Neural cell (in vitro differentiated cells): ENCODE measurements at regions not wholly inside any gene's neighbourhood (a gene's known extent, or its start where the extent isn't known, plus 50 kb on each side); places are given as distances from the start of the nearest gene placed in this dataset.

Experiments
- H2AFZ ChIP-seq: fragments of 200-600, 300-800 bp; sonication (generic), shearing (Covaris generic); 2 replicates; pipeline ENCODE4 v1.6.0; 2014; ENCODE audit warnings: low read depth, mild to moderate bottlenecking, antibody characterized with exemption, low read length, moderate library complexity
- H3F3A ChIP-seq: fragments of 200-600 bp; shearing (Covaris generic); 2 replicates; pipeline ENCODE4 v1.6.1; 2016; ENCODE audit warnings: mild to moderate bottlenecking, moderate library complexity, mixed read lengths, antibody characterized with exemption, low read length; ENCODE audit not compliant: insufficient read depth, poor library complexity, severe bottlenecking
- H3K27ac ChIP-seq: fragments of 200-600, 300-800 bp; sonication (generic), shearing (Covaris generic); 2 replicates; pipeline ENCODE4 v1.5.1; 2014; ENCODE audit warnings: mild to moderate bottlenecking, low read length, moderate library complexity
- H3K27me3 ChIP-seq: fragments of 300-800, 200-600 bp; sonication (generic), shearing (Covaris generic); 2 replicates; pipeline ENCODE4 v1.6.0; 2014; ENCODE audit warnings: mild to moderate bottlenecking, low read depth, low read length, moderate library complexity; ENCODE audit not compliant: insufficient read depth
- H3K36me3 ChIP-seq: fragments of 300-800, 200-600 bp; sonication (generic), shearing (Covaris generic); 2 replicates; pipeline ENCODE4 v1.5.1; 2014; ENCODE audit warnings: mild to moderate bottlenecking, antibody characterized with exemption, low read length, moderate library complexity; ENCODE audit not compliant: insufficient read depth
- H3K4me2 ChIP-seq: fragments of 300-800, 200-600 bp; sonication (generic), shearing (Covaris generic); 2 replicates; pipeline ENCODE4 v1.6.0; 2014; ENCODE audit warnings: mild to moderate bottlenecking, low read length
- H3K4me3 ChIP-seq: fragments of 300-800, 200-600 bp; sonication (generic), shearing (Covaris generic); 2 replicates; pipeline ENCODE4 v1.5.1; 2014; ENCODE audit warnings: mild to moderate bottlenecking, low read length, moderate library complexity
- H3K79me2 ChIP-seq: fragments of 200-600 bp; shearing (Covaris generic); replicated peaks from 2 replicates; pipeline ENCODE4 v1.6.0; 2014; ENCODE audit warnings: mild to moderate bottlenecking, low read length, moderate library complexity; ENCODE audit not compliant: insufficient read depth
- H3K9ac ChIP-seq: fragments of 300-800, 200-600 bp; sonication (generic), shearing (Covaris generic); 2 replicates; pipeline ENCODE4 v1.6.1; 2016; ENCODE audit warnings: mild to moderate bottlenecking, low read length, mixed read lengths
- H3K9me2 ChIP-seq: fragments of 200-600 bp; shearing (Covaris generic); 2 replicates; pipeline ENCODE4 v1.6.1; 2016; ENCODE audit warnings: mild to moderate bottlenecking, low read length, mixed read lengths; ENCODE audit not compliant: insufficient read depth
- H3K9me3 ChIP-seq: fragments of 200-600, 300-800 bp; sonication (generic), shearing (Covaris generic); 2 replicates; pipeline ENCODE4 v1.6.1; 2016; ENCODE audit warnings: mild to moderate bottlenecking, mixed run types, low read length, moderate library complexity, mixed read lengths
- H4K20me1 ChIP-seq: fragments of 200-600 bp; shearing (Covaris generic); 2 replicates; pipeline ENCODE4 v1.6.1; 2016; ENCODE audit warnings: mild to moderate bottlenecking, mixed run types; ENCODE audit not compliant: insufficient read depth
- CTCF ChIP-seq: fragments of 450-650 bp; IDR thresholded peaks from 2 replicates; pipeline ENCODE4 v1.5.1; 2014; ENCODE audit warnings: antibody characterized with exemption, mild to moderate bottlenecking, moderate library complexity; ENCODE audit not compliant: poor library complexity, severe bottlenecking
- EP300 ChIP-seq: fragments of 450-650 bp; conservative IDR thresholded peaks from 2 replicates; pipeline ENCODE4 v1.6.1; 2014; ENCODE audit warnings: antibody characterized with exemption, mild to moderate bottlenecking, moderate library complexity; ENCODE audit not compliant: poor library complexity, severe bottlenecking
- EZH2 ChIP-seq: fragments of 200-600, 300-800 bp; shearing (Covaris generic), sonication (generic); IDR thresholded peaks from 2 replicates; pipeline ENCODE4 v1.6.1; 2014; ENCODE audit warnings: antibody characterized with exemption, low read length, borderline replicate concordance, mild to moderate bottlenecking; ENCODE audit not compliant: insufficient read depth, poor library complexity, severe bottlenecking
- MXI1 ChIP-seq: fragments of 450-650 bp; conservative IDR thresholded peaks from 2 replicates; pipeline ENCODE4 v1.6.1; 2014; ENCODE audit warnings: antibody characterized with exemption, mild to moderate bottlenecking; ENCODE audit not compliant: poor library complexity, severe bottlenecking
- POLR2AphosphoS5 ChIP-seq: IDR thresholded peaks from 2 replicates; pipeline ENCODE4 v1.6.1; 2012
- RAD21 ChIP-seq: fragments of 450-650 bp; conservative IDR thresholded peaks from 2 replicates; pipeline ENCODE4 v1.6.1; 2014; ENCODE audit warnings: antibody characterized with exemption, mild to moderate bottlenecking, moderate library complexity
- REST ChIP-seq: IDR thresholded peaks from 2 replicates; pipeline ENCODE4 v1.6.1; 2012; ENCODE audit warnings: borderline replicate concordance
- SMC3 ChIP-seq: fragments of 450-650 bp; conservative IDR thresholded peaks from 2 replicates; pipeline ENCODE4 v1.6.1; 2014; ENCODE audit warnings: antibody characterized with exemption, mild to moderate bottlenecking, moderate library complexity; ENCODE audit not compliant: poor library complexity
- TAF1 ChIP-seq: IDR thresholded peaks from 2 replicates; pipeline ENCODE4 v1.6.1; 2012; ENCODE audit warnings: low read depth

- Histone ChIP-seq H3K4me3 (no peak overlapping the region), H3K9me2 (no peaks in the 10 kb centered on the region), H4K20me1 (no peaks in the 10 kb centered on the region), H3K9ac (no peak overlapping the region), H3K79me2 (no peaks in the 10 kb centered on the region), H3F3A (no peaks in the 10 kb centered on the region), H3K27ac (no peak overlapping the region), H3K27me3 (no peaks in the 10 kb centered on the region), H3K4me2 (no peak overlapping the region), H3K36me3 (no peaks in the 10 kb centered on the region), H2AFZ (no peak overlapping the region), H3K9me3 (no peaks in the 10 kb centered on the region)
- TF ChIP-seq REST (no peak), TAF1 (no peak), RAD21 (no peak), POLR2AphosphoS5 (no peak), MXI1 (no peak), EZH2 (no peak), CTCF (no peak), EP300 (no peak), SMC3 (no peak)
Observed at GRCh38 chr15:31433091-31433490, 106.5 kb downstream of the KLF13 start.

- no peaks in the 10 kb centered on the region for H4K20me1 ChIP-seq
- H3K9me3 ChIP-seq = no peaks in the 10 kb centered on the region
- H3K4me2 ChIP-seq = no peak overlapping the region
- no peak overlapping the region for H3K27ac ChIP-seq
- no peaks in the 10 kb centered on the region for H3K9me2 ChIP-seq
- H3K27me3 ChIP-seq = no peaks in the 10 kb centered on the region
- H3K4me3 ChIP-seq = no peak overlapping the region
- no peaks in the 10 kb centered on the region for H3K79me2 ChIP-seq
- no peaks in the 10 kb centered on the region for H3K36me3 ChIP-seq
- no peak overlapping the region for H2AFZ ChIP-seq
- no peaks in the 10 kb centered on the region for H3F3A ChIP-seq
- TF ChIP-seq TAF1 (no peak), EZH2 (no peak), MXI1 (no peak), SMC3 (no peak), POLR2AphosphoS5 (no peak)
- no peak overlapping the region for H3K9ac ChIP-seq
Observed at GRCh38 chr15:31433574-31433973, 106.9 kb downstream of the KLF13 start.

- Histone ChIP-seq H3F3A (no peaks in the 10 kb centered on the region), H3K36me3 (no peaks in the 10 kb centered on the region), H3K79me2 (no peaks in the 10 kb centered on the region), H3K4me2 (no peak overlapping the region), H4K20me1 (no peaks in the 10 kb centered on the region), H3K4me3 (no peak overlapping the region), H3K27ac (no peak overlapping the region), H2AFZ (no peak overlapping the region), H3K9me2 (no peaks in the 10 kb centered on the region), H3K9ac (no peak overlapping the region), H3K9me3 (no peaks in the 10 kb centered on the region), H3K27me3 (no peaks in the 10 kb centered on the region)
- TF ChIP-seq MXI1 (no peak), CTCF (no peak), TAF1 (no peak), REST (no peak), POLR2AphosphoS5 (no peak), EZH2 (no peak), EP300 (no peak), SMC3 (no peak), RAD21 (no peak)
Observed at GRCh38 chr15:31434275-31434587, 107.6 kb downstream of the KLF13 start.
